ENCODE measurements at regions not wholly inside any gene's neighbourhood (a gene's known extent, or its start where the extent isn't known, plus 50 kb on each side); places are given as distances from the start of the nearest gene placed in this dataset.

DNA sequence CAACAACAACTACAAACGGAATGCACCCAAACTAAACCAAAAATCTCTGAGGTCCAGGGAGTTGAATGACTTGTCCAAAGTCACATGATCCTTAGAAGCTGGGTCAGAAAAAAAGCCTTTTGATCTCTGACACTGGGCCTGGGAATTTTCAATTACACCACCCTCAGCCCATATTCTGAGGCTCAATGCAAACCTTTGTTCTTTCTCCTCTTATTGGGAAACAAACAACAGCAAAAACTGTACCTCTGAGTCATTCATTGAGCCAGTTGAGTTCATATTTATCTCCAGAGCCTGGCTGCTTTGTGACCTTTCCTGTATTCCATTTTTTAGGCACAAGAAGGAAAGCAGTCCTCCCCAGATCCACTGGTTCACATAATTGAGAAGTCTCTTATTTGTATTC, 51.2 kb upstream of the SORCS1 start:
- POLR2A ChIA-PET (ENCODE audit: unreplicated experiment): no interaction called here

More for the DNA sequence above, 51.2 kb upstream of the SORCS1 start:
- intact Hi-C loops (cut with micrococcal nuclease; ENCODE audit: unreplicated experiment): no loop called here
- TF ChIP-seq CTCF (conservative IDR thresholded peaks at IDR 0.05) (no peak), EZH2 (IDR thresholded peaks at IDR 0.05; ENCODE audit: low read depth) (no peak)
- Histone ChIP-seq H3K79me2 (ENCODE audit: low read depth) (no peaks in the 10 kb centered on the region), H3K4me3 (no peak overlapping the region), H3K4me1 (replicated peaks; ENCODE audit: insufficient read depth) (no peaks in the 10 kb centered on the region), H4K20me1 (ENCODE audit: insufficient read depth) (no peaks in the 10 kb centered on the region), H3K27me3 (ENCODE audit: insufficient read depth, low read depth) (no peaks in the 10 kb centered on the region), H3K9me2 (ENCODE audit: insufficient read depth) (no peaks in the 10 kb centered on the region), H3K4me2 (no peak overlapping the region), H3K9me3 (ENCODE audit: insufficient read depth, low read depth) (no peaks in the 10 kb centered on the region), H3F3A (ENCODE audit: insufficient read depth, low read depth) (no peaks in the 10 kb centered on the region), H3K36me3 (ENCODE audit: low read depth) (no peaks in the 10 kb centered on the region), H2AFZ (no peak overlapping the region), H3K27ac (no peak overlapping the region)
- no peak for DNase-seq
- BruUV-seq (replicated peaks): no TSS peak
- CTCF ChIA-PET: no interaction called here

All from PC-9 (cell line).